Liver (tissue), 8 donors: ENCODE measurements at regions not wholly inside any gene's neighbourhood (a gene's known extent, or its start where the extent isn't known, plus 50 kb on each side); places are given as distances from the start of the nearest gene placed in this dataset.

Source experiments
- DNase-seq: peaks from one replicate; pipeline ENCODE4 v3.0.0-alpha.2; 2017; ENCODE audit warnings: low spot score
- H3K27ac ChIP-seq, 2 donors: one replicate each; pipeline ENCODE4 v1.7.0; 2013; ENCODE audit warnings: inconsistent platforms in 2 of 2, low read length in 2 of 2, control low read depth in 1 of 2, low read depth in 1 of 2, mild to moderate bottlenecking in 1 of 2
- H3K27me3 ChIP-seq, 4 donors: one replicate each; pipeline versions ENCODE4 v1.6.1 to v1.7.0; 2013; ENCODE audit warnings: low read length in 3 of 4, inconsistent platforms in 1 of 4, mild to moderate bottlenecking in 1 of 4, moderate library complexity in 1 of 4; ENCODE audit not compliant: control insufficient read depth in 4 of 4, insufficient read depth in 4 of 4
- H3K36me3 ChIP-seq, 4 donors: one replicate each; pipeline versions ENCODE4 v1.6.1 to v1.7.0; 2013; ENCODE audit warnings: low read length in 3 of 4, mild to moderate bottlenecking in 3 of 4, low read depth in 1 of 4, moderate library complexity in 1 of 4; ENCODE audit not compliant: control insufficient read depth in 4 of 4, insufficient read depth in 3 of 4
- H3K4me1 ChIP-seq, 4 donors: one replicate each; pipeline versions ENCODE4 v1.6.1 to v1.7.0; 2013; ENCODE audit warnings: low read length in 3 of 4, mild to moderate bottlenecking in 3 of 4, moderate library complexity in 1 of 4; ENCODE audit not compliant: control insufficient read depth in 4 of 4, insufficient read depth in 4 of 4
- H3K4me3 ChIP-seq, 3 donors: one replicate each; pipeline versions ENCODE4 v1.6.1 to v1.7.0; 2013; ENCODE audit warnings: low read length in 3 of 3, control low read depth in 1 of 3, low read depth in 1 of 3, mild to moderate bottlenecking in 1 of 3
- H3K9ac ChIP-seq, 2 donors: one replicate each; pipeline ENCODE4 v1.7.0; 2013; ENCODE audit warnings: low read length in 2 of 2, mild to moderate bottlenecking in 2 of 2, moderate library complexity in 2 of 2, control low read depth in 1 of 2, low read depth in 1 of 2
- H3K9me3 ChIP-seq, 4 donors: one replicate each; pipeline versions ENCODE4 v1.6.1 to v1.7.0; 2013; ENCODE audit warnings: low read length in 3 of 4; ENCODE audit not compliant: control insufficient read depth in 4 of 4
- ATF3 ChIP-seq: IDR thresholded peaks from 2 replicates; pipeline ENCODE4 v1.6.1; 2016; ENCODE audit warnings: antibody characterized with exemption
- EGR1 ChIP-seq, 2 donors: IDR thresholded peaks; 2 replicates each; pipeline ENCODE4 v1.6.1; 2016 to 2018; ENCODE audit warnings: antibody characterized with exemption in 2 of 2, low read depth in 2 of 2
- FOXA1 ChIP-seq: IDR thresholded peaks from 2 replicates; pipeline ENCODE4 v1.6.1; 2016; ENCODE audit warnings: antibody characterized with exemption
- FOXA2 ChIP-seq: IDR thresholded peaks from 2 replicates; pipeline ENCODE4 v1.6.1; 2016; ENCODE audit warnings: antibody characterized with exemption
- GABPA ChIP-seq, 2 donors: IDR thresholded peaks in 1 of 2; conservative IDR thresholded peaks in 1 of 2; 2 replicates each; pipeline ENCODE4 v1.6.1; 2016; ENCODE audit warnings: antibody characterized with exemption in 2 of 2, mild to moderate bottlenecking in 1 of 2, moderate library complexity in 1 of 2
- HNF4A ChIP-seq, 2 donors: conservative IDR thresholded peaks; 2 replicates each; pipeline ENCODE4 v1.6.1; 2016; ENCODE audit warnings: antibody characterized with exemption in 2 of 2, mild to moderate bottlenecking in 2 of 2
- HNF4G ChIP-seq: IDR thresholded peaks from 2 replicates; pipeline ENCODE4 v1.6.1; 2016; ENCODE audit warnings: antibody characterized with exemption
- JUND ChIP-seq, 2 donors: IDR thresholded peaks; 2 replicates each; pipeline ENCODE4 v1.6.1; 2016; ENCODE audit warnings: antibody characterized with exemption in 2 of 2
- NR2F2 ChIP-seq: IDR thresholded peaks from 2 replicates; pipeline ENCODE4 v1.6.1; 2016; ENCODE audit warnings: antibody characterized with exemption
- RAD21 ChIP-seq, 2 donors: IDR thresholded peaks; 2 replicates each; pipeline ENCODE4 v1.6.1; 2016; ENCODE audit warnings: antibody characterized with exemption in 2 of 2, mild to moderate bottlenecking in 2 of 2
- RXRA ChIP-seq, 2 donors: IDR thresholded peaks; 2 replicates each; pipeline ENCODE4 v1.6.1; 2017 to 2018; ENCODE audit warnings: antibody characterized with exemption in 2 of 2, mild to moderate bottlenecking in 1 of 2
- SP1 ChIP-seq: IDR thresholded peaks from 2 replicates; pipeline ENCODE4 v1.6.1; 2018; ENCODE audit warnings: antibody characterized with exemption, mild to moderate bottlenecking
- TAF1 ChIP-seq: conservative IDR thresholded peaks from 2 replicates; pipeline ENCODE4 v1.6.1; 2016; ENCODE audit warnings: antibody characterized with exemption, mild to moderate bottlenecking
- YY1 ChIP-seq: IDR thresholded peaks from 2 replicates; pipeline ENCODE4 v1.6.1; 2016; ENCODE audit warnings: antibody characterized with exemption, mild to moderate bottlenecking
- ZBTB33 ChIP-seq: IDR thresholded peaks from 2 replicates; pipeline ENCODE4 v1.6.1; 2016; ENCODE audit warnings: antibody characterized with exemption
- WGBS: extraction: QIAGEN DNeasy Blood & Tissue Kit; methylation state at CpG from one replicate; pipeline ENCODE4 v1.1.7; 2013; 5-methylcytosine and 5-hydroxymethylcytosine counted together
- TF ChIP-seq, protein P1 (sequence below): IDR thresholded peaks from 2 replicates; pipeline ENCODE4 v1.6.1; 2016; ENCODE audit warnings: antibody characterized with exemption
- TF ChIP-seq, protein P2 (sequence below): fragments of 150-350 bp; IDR thresholded peaks from 2 replicates; pipeline ENCODE4 v1.5.1; 2017; ENCODE audit warnings: improper control_type of control experiment, low read depth, low read length; ENCODE audit not compliant: missing input control
- donor health status: healthy.
- donor health status: healthy.
- donor health status: healthy.
- donor health status: healthy.
- donor health status: healthy.

DNA sequence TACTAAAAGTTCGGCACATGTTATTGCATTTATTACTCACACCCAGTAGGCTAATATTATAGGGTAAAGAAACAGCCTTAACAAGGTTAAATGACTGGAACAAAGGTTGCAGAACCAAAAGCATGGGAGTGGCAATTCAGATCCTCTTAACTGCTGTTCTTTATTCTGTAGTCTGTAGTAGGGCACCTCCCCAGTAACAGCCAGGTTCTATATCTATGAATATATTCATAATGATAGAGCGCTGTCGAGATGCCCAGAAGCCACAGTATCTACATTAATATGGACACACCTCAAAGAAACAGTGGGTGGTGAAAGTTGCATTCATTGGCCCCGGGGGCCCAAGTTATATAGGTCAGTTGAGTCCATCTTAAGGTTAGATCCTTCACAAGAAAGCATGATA, 340.9 kb upstream of the THRB start:
- H3K27me3 ChIP-seq = peaks cover 0 to 11% (median 0%) of the 10 kb centered on the region in 4 donors
- no peak overlapping the region for H3K9ac ChIP-seq
- H3K4me1 ChIP-seq = peaks cover 0 to 4% (median 1%) of the 10 kb centered on the region in 4 donors
- H3K27ac ChIP-seq = no peak overlapping the region
- TF ChIP-seq RAD21 (IDR thresholded peaks at IDR 0.05) (no peak), RXRA (IDR thresholded peaks at IDR 0.05) (no peak), EGR1 (IDR thresholded peaks at IDR 0.05; ENCODE audit: low read depth in 2 of 2) (no peak), ZBTB33 (no peak), HNF4G (no peak), SP1 (no peak), HNF4A (conservative IDR thresholded peaks at IDR 0.05) (no peak)
- no peak for DNase-seq
- 82% methylated on average over 4 of the region's 4 CpGs for WGBS
- H3K9me3 ChIP-seq = no peaks in the 10 kb centered on the region
- no peak overlapping the region for H3K4me3 ChIP-seq
- no peaks in the 10 kb centered on the region for H3K36me3 ChIP-seq

DNA sequence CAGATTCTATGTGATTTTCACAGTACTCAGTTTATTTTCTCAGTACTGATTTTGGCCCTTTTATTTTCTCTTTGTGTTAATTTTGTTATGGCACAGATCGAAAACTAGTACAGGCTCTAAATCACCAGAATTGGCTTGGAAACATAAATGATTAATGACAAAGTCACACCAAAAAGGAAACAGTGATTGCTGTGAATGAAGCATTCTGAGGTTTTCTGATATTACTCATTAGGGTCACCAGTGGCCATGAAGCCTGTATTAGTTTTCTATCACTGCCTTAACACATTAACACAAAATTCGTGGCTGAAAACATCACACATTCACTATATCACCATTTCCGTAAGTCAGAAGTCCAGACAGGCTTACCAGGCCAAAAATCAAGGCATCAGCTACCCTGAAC, 343.0 kb upstream of the THRB start:
- no peaks in the 10 kb centered on the region for H3K9me3 ChIP-seq
- H3K27me3 ChIP-seq = peaks cover 0 to 5% (median 0%) of the 10 kb centered on the region in 4 donors
- WGBS = 72% methylated on average over 3 of the region's 3 CpGs
- no peak overlapping the region for H3K27ac ChIP-seq
- H3K4me1 ChIP-seq = peaks cover 0 to 4% (median 1%) of the 10 kb centered on the region in 4 donors
- H3K9ac ChIP-seq = no peak overlapping the region
- TF ChIP-seq FOXA2 = no peak
- no peak for TF ChIP-seq ZBTB33
- TF ChIP-seq FOXA1 = no peak
- no peak for TF ChIP-seq TAF1
- no peak for TF ChIP-seq ATF3
- no peak for TF ChIP-seq NR2F2
- no peak for TF ChIP-seq JUND (IDR thresholded peaks at IDR 0.05)
- TF ChIP-seq EGR1 (IDR thresholded peaks at IDR 0.05; ENCODE audit: low read depth in 2 of 2) = no peak
- TF ChIP-seq, protein P1, sequence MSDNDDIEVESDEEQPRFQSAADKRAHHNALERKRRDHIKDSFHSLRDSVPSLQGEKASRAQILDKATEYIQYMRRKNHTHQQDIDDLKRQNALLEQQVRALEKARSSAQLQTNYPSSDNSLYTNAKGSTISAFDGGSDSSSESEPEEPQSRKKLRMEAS = no peak
- no peak for TF ChIP-seq RAD21 (IDR thresholded peaks at IDR 0.05)
- TF ChIP-seq YY1 = no peak
- TF ChIP-seq, protein P2, sequence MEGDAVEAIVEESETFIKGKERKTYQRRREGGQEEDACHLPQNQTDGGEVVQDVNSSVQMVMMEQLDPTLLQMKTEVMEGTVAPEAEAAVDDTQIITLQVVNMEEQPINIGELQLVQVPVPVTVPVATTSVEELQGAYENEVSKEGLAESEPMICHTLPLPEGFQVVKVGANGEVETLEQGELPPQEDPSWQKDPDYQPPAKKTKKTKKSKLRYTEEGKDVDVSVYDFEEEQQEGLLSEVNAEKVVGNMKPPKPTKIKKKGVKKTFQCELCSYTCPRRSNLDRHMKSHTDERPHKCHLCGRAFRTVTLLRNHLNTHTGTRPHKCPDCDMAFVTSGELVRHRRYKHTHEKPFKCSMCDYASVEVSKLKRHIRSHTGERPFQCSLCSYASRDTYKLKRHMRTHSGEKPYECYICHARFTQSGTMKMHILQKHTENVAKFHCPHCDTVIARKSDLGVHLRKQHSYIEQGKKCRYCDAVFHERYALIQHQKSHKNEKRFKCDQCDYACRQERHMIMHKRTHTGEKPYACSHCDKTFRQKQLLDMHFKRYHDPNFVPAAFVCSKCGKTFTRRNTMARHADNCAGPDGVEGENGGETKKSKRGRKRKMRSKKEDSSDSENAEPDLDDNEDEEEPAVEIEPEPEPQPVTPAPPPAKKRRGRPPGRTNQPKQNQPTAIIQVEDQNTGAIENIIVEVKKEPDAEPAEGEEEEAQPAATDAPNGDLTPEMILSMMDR = no peak
- no peak for TF ChIP-seq HNF4A (conservative IDR thresholded peaks at IDR 0.05)
- no peak for TF ChIP-seq RXRA (IDR thresholded peaks at IDR 0.05)
- TF ChIP-seq HNF4G = no peak
- TF ChIP-seq GABPA (IDR thresholded peaks at IDR 0.05 in 1 of 2, conservative IDR thresholded peaks at IDR 0.05 in 1 of 2) = no peak
- TF ChIP-seq SP1 = no peak
- DNase-seq = no peak
- no peaks in the 10 kb centered on the region for H3K36me3 ChIP-seq
- H3K4me3 ChIP-seq = no peak overlapping the region
